ENCODE measurements at regions not wholly inside any gene's neighbourhood (a gene's known extent, or its start where the extent isn't known, plus 50 kb on each side); places are given as distances from the start of the nearest gene placed in this dataset.

- DNase-seq: no peak
Observed at GRCh38 chr13:75231235-75231634, 250.7 kb downstream of the TBC1D4 start.

- DNase-seq: no peak
Observed at GRCh38 chr13:75226733-75227435, 255.1 kb downstream of the TBC1D4 start.

GRCh38 chr13:75226092-75226491 lies 255.9 kb downstream of the TBC1D4 start:
- DNase-seq: no peak

- no peak for DNase-seq
Observed at GRCh38 chr13:75225288-75226032, 256.5 kb downstream of the TBC1D4 start.

- no peak for DNase-seq
Observed at GRCh38 chr13:75224053-75224742, 257.8 kb downstream of the TBC1D4 start.

- no peak for DNase-seq
Observed at GRCh38 chr13:75222031-75222430, 259.9 kb downstream of the TBC1D4 start.

- DNase-seq: no peak
Observed at GRCh38 chr13:75220861-75221260, 261.1 kb downstream of the TBC1D4 start.

- DNase-seq: no peak
Observed at GRCh38 chr13:75220238-75220542, 261.8 kb downstream of the TBC1D4 start.

- peak; percentile 82 to 84 for DNase-seq
Observed at GRCh38 chr13:75219479-75220237, 262.3 kb downstream of the TBC1D4 start.

- no peak for DNase-seq
Observed at GRCh38 chr13:75217949-75218348, 264.0 kb downstream of the TBC1D4 start.

GRCh38 chr13:75216038-75216437 lies 265.9 kb downstream of the TBC1D4 start:
- no peak for DNase-seq

GRCh38 chr13:75214846-75215245 lies 267.1 kb downstream of the TBC1D4 start:
- DNase-seq: no peak

- no peak for DNase-seq
Observed at GRCh38 chr13:75202981-75203380, 279.0 kb downstream of the TBC1D4 start.

GRCh38 chr13:75197803-75198202 lies 284.2 kb downstream of the TBC1D4 start:
- DNase-seq: no peak

GRCh38 chr13:75196147-75196837 lies 285.7 kb downstream of the TBC1D4 start:
- DNase-seq: no peak

GRCh38 chr13:75195495-75196146 lies 286.3 kb downstream of the TBC1D4 start:
- no peak for DNase-seq

GRCh38 chr13:75194717-75195462 lies 287.1 kb downstream of the TBC1D4 start:
- DNase-seq: no peak

GRCh38 chr13:75186379-75186778 lies 295.6 kb downstream of the TBC1D4 start:
- no peak for DNase-seq

GRCh38 chr13:75181906-75182305 lies 300.1 kb downstream of the TBC1D4 start:
- no peak for DNase-seq

- DNase-seq: no peak
Observed at GRCh38 chr13:75180805-75181455, 301.0 kb downstream of the TBC1D4 start.

GRCh38 chr13:75178436-75178835 lies 303.5 kb downstream of the TBC1D4 start:
- DNase-seq: no peak

Measured in activated CD4-positive, alpha-beta T cell treated with anti-CD3 and anti-CD28 coated beads, Interleukin-2, amount 50 U/mL, for 4 hours (primary cell).